Naive B cell (primary cell): ENCODE measurements at regions not wholly inside any gene's neighbourhood (a gene's known extent, or its start where the extent isn't known, plus 50 kb on each side); places are given as distances from the start of the nearest gene placed in this dataset.

Experiments
- ATAC-seq, 2 donors: fragments of 150-1000 bp; cut with Tn5 transposase; 2 replicates each; pipeline ENCODE4 v1.10.0; 2021; ENCODE audit warnings: low read depth in 2 of 2, mild to moderate bottlenecking in 2 of 2, moderate library complexity in 2 of 2
- DNase-seq: peaks from one replicate; pipeline ENCODE4 v3.0.0; 2022
- H3K27ac Mint-ChIP-seq, 6 donors: one replicate each; pipeline ENCODE4 v1.8.0; 2020 to 2022; ENCODE audit warnings: mild to moderate bottlenecking in 6 of 6, mixed read lengths in 6 of 6, moderate library complexity in 5 of 6, inconsistent platforms in 2 of 6
- H3K27me3 Mint-ChIP-seq, 3 donors: one replicate each; pipeline ENCODE4 v1.8.0; 2021 to 2022; ENCODE audit warnings: mixed read lengths in 3 of 3, mild to moderate bottlenecking in 1 of 3
- H3K36me3 Mint-ChIP-seq, 2 donors: one replicate each; pipeline ENCODE4 v1.8.0; 2020 to 2022; ENCODE audit warnings: mixed read lengths in 2 of 2, inconsistent platforms in 1 of 2, mild to moderate bottlenecking in 1 of 2
- H3K4me1 Mint-ChIP-seq, 3 donors: one replicate each; pipeline ENCODE4 v1.8.0; 2020 to 2022; ENCODE audit warnings: mixed read lengths in 3 of 3, inconsistent platforms in 1 of 3, mild to moderate bottlenecking in 1 of 3, moderate library complexity in 1 of 3
- H3K4me3 Mint-ChIP-seq, 8 donors: one replicate each; pipeline ENCODE4 v1.8.0; 2020 to 2022; ENCODE audit warnings: mild to moderate bottlenecking in 8 of 8, mixed read lengths in 8 of 8, moderate library complexity in 8 of 8, inconsistent platforms in 2 of 8
- H3K9me3 Mint-ChIP-seq, 7 donors: one replicate each; pipeline ENCODE4 v1.8.0; 2020 to 2022; ENCODE audit warnings: mixed read lengths in 7 of 7, mild to moderate bottlenecking in 5 of 7, inconsistent platforms in 2 of 7, moderate library complexity in 1 of 7

- H3K27me3 Mint-ChIP-seq: peaks cover 0 to 7% (median 4%) of the 10 kb centered on the region in 3 donors
- DNase-seq (peak; percentile 86), ATAC-seq (peak; percentile 94 to 96)
- H3K9me3 Mint-ChIP-seq: no peaks in the 10 kb centered on the region
- peak overlapping the region; percentile 61 to 88 (median 82) for H3K4me3 Mint-ChIP-seq
- peak overlapping the region; percentile 71 to 95 (median 93) for H3K27ac Mint-ChIP-seq
- H3K4me1 Mint-ChIP-seq: peaks cover 15 to 19% (median 15%) of the 10 kb centered on the region in 3 donors
- no peaks in the 10 kb centered on the region for H3K36me3 Mint-ChIP-seq
Observed at GRCh38 chr13:44259045-44260027, 114.3 kb upstream of the SERP2 start.

DNA sequence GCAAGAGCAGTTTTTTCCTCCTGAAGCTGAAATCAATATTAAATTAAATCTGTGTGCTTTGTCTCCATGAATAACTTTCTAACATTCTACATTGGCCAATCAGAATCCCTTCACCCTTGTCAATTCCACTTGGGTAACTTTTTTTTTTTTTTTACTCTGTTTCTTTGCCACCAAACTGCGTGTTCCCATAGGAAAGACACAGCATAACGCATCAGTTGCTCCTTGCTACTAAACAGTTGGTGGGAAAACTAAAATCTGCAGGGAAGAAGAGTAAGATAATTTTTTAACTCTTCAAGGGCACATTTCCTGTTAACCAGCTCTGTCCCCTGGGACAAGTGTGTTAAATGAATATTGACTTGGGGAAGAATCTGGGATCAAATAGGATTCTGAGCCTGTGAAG, 113.3 kb upstream of the SERP2 start:
- Mint-ChIP-seq H3K27ac (peak overlapping the region in 3 of 6 donors; percentile 10 to 92 (median 71)), H3K9me3 (no peaks in the 10 kb centered on the region), H3K4me3 (peak overlapping the region in 1 of 8 donors; percentile 76), H3K27me3 (peaks cover 3 to 14% (median 4%) of the 10 kb centered on the region in 3 donors), H3K4me1 (peaks cover 15 to 19% (median 15%) of the 10 kb centered on the region in 3 donors), H3K36me3 (no peaks in the 10 kb centered on the region)
- ATAC-seq (no peak), DNase-seq (no peak)

- peaks cover 0 to 34% (median 20%) of the 10 kb centered on the region in 3 donors for H3K27me3 Mint-ChIP-seq
Observed at GRCh38 chr13:44263751-44264620, 109.6 kb upstream of the SERP2 start.

DNA sequence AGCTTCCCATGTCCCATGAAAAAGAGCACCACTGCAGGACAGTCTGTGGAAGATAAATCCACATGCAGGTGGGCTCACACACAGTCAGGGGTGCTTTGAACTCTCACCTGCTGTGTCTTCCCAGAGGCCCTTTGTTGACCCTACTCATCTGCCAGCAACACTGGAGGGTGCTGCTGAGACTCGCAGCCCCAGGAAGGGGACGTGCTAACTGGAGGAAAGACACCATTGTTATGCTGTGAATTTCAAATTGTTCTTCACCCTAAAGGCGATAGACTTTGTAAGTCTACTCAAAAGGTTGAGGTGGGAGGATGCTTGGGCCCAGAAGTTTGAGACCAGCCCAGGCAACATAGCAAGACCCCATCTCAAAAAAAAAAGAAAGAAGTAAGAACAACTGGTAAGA, 107.3 kb upstream of the SERP2 start:
- DNase-seq: no peak
- Mint-ChIP-seq H3K36me3 (peaks cover 0 to 7% of the 10 kb centered on the region in 2 donors), H3K4me3 (no peak overlapping the region), H3K9me3 (peaks cover 0 to 7% (median 0%) of the 10 kb centered on the region in 7 donors), H3K4me1 (no peaks in the 10 kb centered on the region), H3K27ac (no peak overlapping the region), H3K27me3 (peaks cover 0 to 34% (median 20%) of the 10 kb centered on the region in 3 donors)
- no peak for ATAC-seq

More at GRCh38 chr13:44263751-44264620, 109.6 kb upstream of the SERP2 start:
- Mint-ChIP-seq H3K27ac (no peak overlapping the region), H3K4me3 (no peak overlapping the region), H3K9me3 (peaks cover 0 to 7% (median 0%) of the 10 kb centered on the region in 7 donors), H3K36me3 (peaks cover 0 to 7% of the 10 kb centered on the region in 2 donors), H3K4me1 (peaks cover 14% of the 10 kb centered on the region in 3 donors)
- ATAC-seq (no peak), DNase-seq (no peak)

- H3K4me3 Mint-ChIP-seq: no peak overlapping the region
- peaks cover 0 to 7% of the 10 kb centered on the region in 2 donors for H3K36me3 Mint-ChIP-seq
- H3K27ac Mint-ChIP-seq: peak overlapping the region in 1 of 6 donors; percentile 59
- H3K4me1 Mint-ChIP-seq: no peaks in the 10 kb centered on the region
- peaks cover 0 to 34% (median 20%) of the 10 kb centered on the region in 3 donors for H3K27me3 Mint-ChIP-seq
- ATAC-seq: no peak
- no peak for DNase-seq
- peaks cover 0 to 7% (median 0%) of the 10 kb centered on the region in 7 donors for H3K9me3 Mint-ChIP-seq
Observed at GRCh38 chr13:44266772-44267171, 106.9 kb upstream of the SERP2 start.

- no peak for ATAC-seq
- Mint-ChIP-seq H3K36me3 (peaks cover 0 to 7% of the 10 kb centered on the region in 2 donors), H3K4me3 (no peak overlapping the region), H3K27me3 (peaks cover 0 to 34% (median 20%) of the 10 kb centered on the region in 3 donors), H3K27ac (no peak overlapping the region), H3K4me1 (no peaks in the 10 kb centered on the region), H3K9me3 (peaks cover 0 to 7% (median 0%) of the 10 kb centered on the region in 7 donors)
- no peak for DNase-seq
Observed at GRCh38 chr13:44267203-44267602, 106.4 kb upstream of the SERP2 start.

DNA sequence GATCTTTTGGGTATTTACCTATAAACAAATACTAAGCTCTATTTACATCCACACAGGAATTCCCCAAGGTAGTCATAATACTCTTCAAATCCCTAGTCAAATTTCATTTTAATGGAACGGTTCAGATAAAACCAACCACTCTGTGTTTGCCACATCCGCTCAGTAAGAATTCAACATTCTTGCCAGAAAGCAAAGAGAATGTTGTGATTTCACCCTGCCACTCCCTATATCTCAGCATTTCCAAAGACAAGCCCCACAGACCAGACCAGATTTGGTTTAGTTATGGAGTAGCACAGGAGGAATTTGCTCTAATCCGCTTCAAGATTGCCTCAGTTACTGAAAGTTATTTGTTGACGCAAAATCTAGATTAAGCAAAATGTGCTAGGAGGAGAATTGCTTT, 105.6 kb upstream of the SERP2 start:
- H3K4me1 Mint-ChIP-seq: no peaks in the 10 kb centered on the region
- ATAC-seq (no peak), DNase-seq (no peak)
- H3K27ac Mint-ChIP-seq: no peak overlapping the region
- peaks cover 0 to 34% (median 20%) of the 10 kb centered on the region in 3 donors for H3K27me3 Mint-ChIP-seq
- no peak overlapping the region for H3K4me3 Mint-ChIP-seq
- peaks cover 0 to 7% of the 10 kb centered on the region in 2 donors for H3K36me3 Mint-ChIP-seq
- H3K9me3 Mint-ChIP-seq: peaks cover 0 to 7% (median 0%) of the 10 kb centered on the region in 7 donors

DNA sequence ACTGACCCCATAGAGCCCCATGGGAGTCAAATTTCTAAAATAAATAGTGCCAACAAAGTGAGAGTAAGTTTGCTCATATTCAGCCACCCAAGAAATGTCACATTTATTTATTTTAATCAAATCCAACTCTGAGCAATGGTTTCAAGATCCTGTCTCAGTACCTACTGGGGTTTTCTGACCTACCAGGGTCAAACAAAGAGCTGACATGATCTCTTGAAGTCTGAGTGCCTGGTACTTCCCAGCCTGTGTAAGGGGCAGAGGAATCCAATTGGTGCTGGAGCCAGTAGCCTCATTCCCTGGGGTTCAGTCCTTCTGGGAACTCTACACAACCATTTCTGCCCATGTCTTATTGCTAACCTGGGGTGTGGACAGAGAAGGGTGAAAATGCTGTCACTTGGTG, 104.6 kb upstream of the SERP2 start:
- Mint-ChIP-seq H3K4me3 (no peak overlapping the region), H3K27ac (peak overlapping the region in 1 of 6 donors; percentile 29), H3K4me1 (peaks cover 5 to 7% (median 6%) of the 10 kb centered on the region in 3 donors), H3K9me3 (peaks cover 0 to 7% (median 0%) of the 10 kb centered on the region in 7 donors), H3K27me3 (peaks cover 0 to 31% (median 20%) of the 10 kb centered on the region in 3 donors), H3K36me3 (peaks cover 0 to 7% of the 10 kb centered on the region in 2 donors)
- DNase-seq (no peak), ATAC-seq (no peak)

DNA sequence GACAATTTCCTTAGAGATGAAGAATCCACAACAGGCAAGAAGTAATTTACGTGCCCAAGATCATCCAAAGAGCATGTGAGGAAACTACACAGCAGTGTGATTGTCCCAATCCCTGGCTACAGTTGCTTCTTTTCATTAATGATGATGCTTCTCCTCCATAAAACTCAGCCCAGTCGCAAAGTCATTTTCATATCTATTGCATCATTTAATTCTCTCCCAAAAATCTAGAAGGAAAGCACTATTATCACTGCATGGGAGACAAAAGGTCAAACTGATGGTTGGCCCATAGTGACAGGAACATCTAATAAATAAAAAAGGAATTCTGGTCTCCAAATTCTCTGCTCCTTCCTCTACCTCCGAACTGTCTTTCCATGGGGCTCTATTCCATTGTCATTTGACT, 103.5 kb upstream of the SERP2 start:
- peaks cover 10 to 18% (median 12%) of the 10 kb centered on the region in 3 donors for H3K4me1 Mint-ChIP-seq
- H3K27me3 Mint-ChIP-seq: peaks cover 0 to 22% (median 20%) of the 10 kb centered on the region in 3 donors
- H3K9me3 Mint-ChIP-seq: peaks cover 0 to 7% (median 2%) of the 10 kb centered on the region in 7 donors
- DNase-seq (no peak), ATAC-seq (no peak)
- H3K4me3 Mint-ChIP-seq: no peak overlapping the region
- H3K36me3 Mint-ChIP-seq: peaks cover 0 to 7% of the 10 kb centered on the region in 2 donors
- peak overlapping the region in 3 of 6 donors; percentile 8 to 38 (median 27) for H3K27ac Mint-ChIP-seq

DNA sequence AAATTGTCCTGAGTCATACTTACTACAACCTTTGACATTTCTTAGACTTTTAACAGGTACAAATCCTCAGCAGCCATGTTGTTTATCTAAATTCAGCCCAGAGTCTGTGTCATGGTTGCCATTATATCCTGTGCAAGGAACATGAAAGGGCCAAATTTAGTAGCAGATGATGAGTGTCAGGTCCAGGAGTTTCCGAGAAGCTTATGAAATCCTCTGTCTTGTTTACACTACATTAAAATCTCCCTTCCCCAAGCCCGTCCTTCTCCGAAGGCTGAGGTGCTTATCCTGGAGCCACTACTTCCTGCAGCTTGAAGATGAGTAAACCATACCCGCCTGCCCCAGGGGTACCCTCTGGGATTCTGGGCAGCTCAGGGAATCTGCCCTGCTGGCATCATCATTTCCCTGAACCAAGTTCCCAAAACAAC, 102.6 kb upstream of the SERP2 start:
- Mint-ChIP-seq H3K4me1 (peaks cover 19 to 25% (median 19%) of the 10 kb centered on the region in 3 donors), H3K9me3 (peaks cover 0 to 7% (median 2%) of the 10 kb centered on the region in 7 donors), H3K27ac (peak overlapping the region in 2 of 6 donors; percentile 48 to 88), H3K27me3 (peaks cover 0 to 13% (median 11%) of the 10 kb centered on the region in 3 donors), H3K36me3 (peaks cover 0 to 15% of the 10 kb centered on the region in 2 donors), H3K4me3 (no peak overlapping the region)
- no peak for ATAC-seq
- no peak for DNase-seq

DNA sequence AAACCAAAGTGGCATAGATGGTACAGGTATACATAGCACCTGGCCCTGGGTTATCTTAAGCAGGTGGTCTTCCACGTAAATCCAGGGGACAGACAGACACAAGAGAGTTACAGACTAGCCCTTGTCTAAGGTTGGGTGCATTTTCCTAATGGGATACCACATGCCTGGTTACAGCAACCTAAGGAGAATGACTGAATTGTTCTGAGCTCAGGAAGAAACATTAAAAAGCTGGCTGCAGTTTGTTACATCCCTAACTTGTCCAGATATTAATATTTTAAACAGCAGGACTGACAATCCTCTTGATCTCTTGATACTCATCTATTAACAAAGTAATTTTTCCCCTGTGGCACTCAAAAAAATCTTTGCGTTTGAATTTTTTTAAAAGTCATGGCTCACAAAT, 102.2 kb upstream of the SERP2 start:
- DNase-seq: no peak
- Mint-ChIP-seq H3K27me3 (peaks cover 0 to 11% (median 10%) of the 10 kb centered on the region in 3 donors), H3K9me3 (peaks cover 0 to 7% (median 2%) of the 10 kb centered on the region in 7 donors), H3K4me3 (no peak overlapping the region), H3K36me3 (peaks cover 0 to 15% of the 10 kb centered on the region in 2 donors), H3K27ac (peak overlapping the region in 1 of 6 donors; percentile 88), H3K4me1 (peaks cover 20 to 30% (median 24%) of the 10 kb centered on the region in 3 donors)
- no peak for ATAC-seq

GRCh38 chr13:44271915-44272341, 101.7 kb upstream of the SERP2 start:
- Mint-ChIP-seq H3K27me3 (peaks cover 0 to 7% (median 6%) of the 10 kb centered on the region in 3 donors), H3K4me1 (peaks cover 25 to 33% (median 28%) of the 10 kb centered on the region in 3 donors), H3K27ac (peak overlapping the region in 4 of 6 donors; percentile 32 to 88 (median 68)), H3K36me3 (peaks cover 0 to 17% of the 10 kb centered on the region in 2 donors), H3K4me3 (peak overlapping the region in 1 of 8 donors; percentile 64), H3K9me3 (peaks cover 0 to 7% (median 2%) of the 10 kb centered on the region in 7 donors)
- DNase-seq (no peak), ATAC-seq (no peak)
